HG02610 (cell line): ENCODE measurements at regions not wholly inside any gene's neighbourhood (a gene's known extent, or its start where the extent isn't known, plus 50 kb on each side); places are given as distances from the start of the nearest gene placed in this dataset.
A peak's percentile ranks its signal among the peaks of the same experiment; 100 is the strongest.

Source experiments
- ATAC-seq: cut with Tn5 transposase; IDR thresholded peaks from one replicate; pipeline ENCODE4 v1.9.1; 2021; ENCODE audit warnings: mild to moderate bottlenecking, moderate library complexity; ENCODE audit not compliant: unreplicated experiment

GRCh38 chr5:143695244-143695864 is 116.6 kb upstream of the HMHB1 start:
- ATAC-seq: no peak

GRCh38 chr5:143694357-143694756 is 117.6 kb upstream of the HMHB1 start:
- ATAC-seq: no peak

GRCh38 chr5:143693651-143694252 is 118.2 kb upstream of the HMHB1 start:
- peak; percentile 99 for ATAC-seq

- ATAC-seq: no peak
Observed at GRCh38 chr5:143692342-143692741, 119.6 kb upstream of the HMHB1 start.

GRCh38 chr5:143691945-143692290 is 120.0 kb upstream of the HMHB1 start:
- no peak for ATAC-seq

GRCh38 chr5:143691287-143691944 is 120.5 kb upstream of the HMHB1 start:
- no peak for ATAC-seq

- no peak for ATAC-seq
Observed at GRCh38 chr5:143687604-143688003, 124.4 kb upstream of the HMHB1 start.

- no peak for ATAC-seq
Observed at GRCh38 chr5:143685246-143685815, 126.6 kb upstream of the HMHB1 start.

- no peak for ATAC-seq
Observed at GRCh38 chr5:143683459-143683858, 128.5 kb upstream of the HMHB1 start.

- no peak for ATAC-seq
Observed at GRCh38 chr5:143682929-143683386, 129.0 kb upstream of the HMHB1 start.

GRCh38 chr5:143682246-143682905 is 129.6 kb upstream of the HMHB1 start:
- ATAC-seq: no peak

GRCh38 chr5:143680672-143681259 is 131.2 kb upstream of the HMHB1 start:
- ATAC-seq: no peak

GRCh38 chr5:143679777-143680176 is 132.2 kb upstream of the HMHB1 start:
- no peak for ATAC-seq

GRCh38 chr5:143678148-143678905 is 133.6 kb upstream of the HMHB1 start:
- ATAC-seq: peak; percentile 70

- no peak for ATAC-seq
Observed at GRCh38 chr5:143677403-143677802, 134.6 kb upstream of the HMHB1 start.

- no peak for ATAC-seq
Observed at GRCh38 chr5:143676802-143677201, 135.2 kb upstream of the HMHB1 start.

GRCh38 chr5:143674469-143674786 is 137.5 kb upstream of the HMHB1 start:
- ATAC-seq: no peak

- ATAC-seq: no peak
Observed at GRCh38 chr5:143673676-143674468, 138.1 kb upstream of the HMHB1 start.

- no peak for ATAC-seq
Observed at GRCh38 chr5:143672806-143673205, 139.2 kb upstream of the HMHB1 start.
